LNCaP clone FGC (cell line): ENCODE measurements at regions not wholly inside any gene's neighbourhood (a gene's known extent, or its start where the extent isn't known, plus 50 kb on each side); places are given as distances from the start of the nearest gene placed in this dataset.

Source experiments
- DNase-seq: peaks from one replicate; pipeline ENCODE4 v3.0.0-alpha.2; 2011; ENCODE audit warnings: low read depth
- H3K4me3 ChIP-seq: 2 replicates; pipeline ENCODE4 v1.5.1; 2011; ENCODE audit warnings: mild to moderate bottlenecking, low read depth, low read length, control low read depth
- TF ChIP-seq, protein P1 (sequence below): IDR thresholded peaks from 2 replicates; pipeline ENCODE4 v1.5.1; 2012; ENCODE audit warnings: mild to moderate bottlenecking; ENCODE audit not compliant: control insufficient read depth, insufficient read depth; ENCODE audit errors: extremely low read depth

DNA sequence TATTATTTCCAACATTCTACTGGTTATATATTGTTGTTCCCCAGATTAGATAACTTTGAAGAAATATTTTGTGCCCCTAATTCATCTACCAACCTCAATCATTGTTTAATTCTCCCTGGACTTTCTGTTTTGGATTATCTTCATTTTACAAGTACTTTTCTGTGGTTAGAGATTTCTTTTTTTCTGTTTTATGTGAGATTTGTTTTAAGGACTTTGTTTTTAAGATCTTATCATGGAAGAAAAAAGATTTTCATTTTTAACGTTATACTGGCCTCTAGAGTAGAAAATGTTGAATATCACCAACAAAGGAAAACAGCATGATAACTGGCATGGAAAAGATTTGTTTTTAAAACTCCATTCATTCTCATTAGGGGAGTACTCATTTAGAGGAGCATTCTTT lies 210.9 kb upstream of the KCNMB2 start:
- peak; percentile 36 for DNase-seq
- H3K4me3 ChIP-seq: no peak overlapping the region
- TF ChIP-seq, protein P1, sequence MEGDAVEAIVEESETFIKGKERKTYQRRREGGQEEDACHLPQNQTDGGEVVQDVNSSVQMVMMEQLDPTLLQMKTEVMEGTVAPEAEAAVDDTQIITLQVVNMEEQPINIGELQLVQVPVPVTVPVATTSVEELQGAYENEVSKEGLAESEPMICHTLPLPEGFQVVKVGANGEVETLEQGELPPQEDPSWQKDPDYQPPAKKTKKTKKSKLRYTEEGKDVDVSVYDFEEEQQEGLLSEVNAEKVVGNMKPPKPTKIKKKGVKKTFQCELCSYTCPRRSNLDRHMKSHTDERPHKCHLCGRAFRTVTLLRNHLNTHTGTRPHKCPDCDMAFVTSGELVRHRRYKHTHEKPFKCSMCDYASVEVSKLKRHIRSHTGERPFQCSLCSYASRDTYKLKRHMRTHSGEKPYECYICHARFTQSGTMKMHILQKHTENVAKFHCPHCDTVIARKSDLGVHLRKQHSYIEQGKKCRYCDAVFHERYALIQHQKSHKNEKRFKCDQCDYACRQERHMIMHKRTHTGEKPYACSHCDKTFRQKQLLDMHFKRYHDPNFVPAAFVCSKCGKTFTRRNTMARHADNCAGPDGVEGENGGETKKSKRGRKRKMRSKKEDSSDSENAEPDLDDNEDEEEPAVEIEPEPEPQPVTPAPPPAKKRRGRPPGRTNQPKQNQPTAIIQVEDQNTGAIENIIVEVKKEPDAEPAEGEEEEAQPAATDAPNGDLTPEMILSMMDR: peak; percentile 48

DNA sequence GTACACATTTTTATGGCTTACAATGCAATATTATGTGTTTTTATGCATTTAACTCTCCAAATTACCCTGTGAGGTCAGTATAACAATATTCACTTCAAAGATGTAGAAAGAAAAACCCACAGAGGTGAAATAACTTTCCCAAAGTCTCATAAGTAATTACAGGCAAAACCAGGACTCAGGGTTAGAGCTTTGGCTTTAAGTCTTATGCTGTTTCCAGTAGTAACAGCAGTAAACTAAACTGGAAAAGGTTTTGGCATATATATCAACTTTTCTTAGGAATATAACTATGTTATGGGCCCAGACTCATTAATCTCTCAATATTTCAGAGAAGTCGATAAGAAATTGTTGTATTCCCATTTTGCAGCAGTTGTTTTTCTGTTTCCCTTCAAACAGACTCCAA lies 206.3 kb upstream of the KCNMB2 start:
- H3K4me3 ChIP-seq: no peak overlapping the region
- TF ChIP-seq, protein P1: no peak
- no peak for DNase-seq

DNA sequence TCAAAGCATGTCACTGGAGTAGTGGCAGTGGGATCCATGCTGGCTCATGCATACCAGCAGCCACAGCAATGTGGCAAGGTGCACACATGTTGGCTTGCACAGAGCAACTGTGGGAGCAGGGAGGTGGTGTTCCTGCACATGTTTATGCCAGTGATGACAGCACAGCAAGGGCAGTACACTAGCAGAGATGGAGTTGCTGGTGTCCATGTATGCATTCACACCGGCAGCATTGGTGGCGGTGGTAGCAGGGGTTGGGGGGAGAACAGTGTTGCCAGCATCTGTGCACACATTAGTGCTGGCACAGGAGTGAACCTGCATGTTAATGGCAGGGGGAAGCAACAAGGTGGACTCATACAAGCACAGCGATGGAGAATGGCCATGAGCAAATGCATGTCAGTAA lies 202.0 kb upstream of the KCNMB2 start:
- H3K4me3 ChIP-seq: no peak overlapping the region
- DNase-seq: no peak
- TF ChIP-seq, protein P1: no peak

DNA sequence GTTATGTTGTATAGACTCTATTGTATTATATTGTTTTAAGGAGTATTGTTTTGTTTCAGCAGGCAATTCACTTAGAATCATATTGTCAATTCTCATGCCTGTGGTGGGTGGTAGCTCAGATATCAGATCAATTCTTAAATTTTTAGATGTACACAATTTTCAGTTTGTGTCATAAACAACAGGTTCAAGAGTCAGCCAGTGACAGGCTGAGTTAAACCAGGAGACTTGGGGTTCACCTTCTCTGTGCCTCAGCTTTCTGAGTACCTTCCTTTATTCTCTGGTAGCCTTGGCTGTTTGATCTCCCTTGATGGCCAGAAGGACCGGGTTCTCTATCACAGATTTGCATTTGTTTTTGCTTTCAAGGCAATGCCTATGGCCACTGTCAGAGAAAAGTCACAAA lies 199.9 kb upstream of the KCNMB2 start:
- H3K4me3 ChIP-seq: no peak overlapping the region
- DNase-seq: no peak
- TF ChIP-seq, protein P1: no peak

DNA sequence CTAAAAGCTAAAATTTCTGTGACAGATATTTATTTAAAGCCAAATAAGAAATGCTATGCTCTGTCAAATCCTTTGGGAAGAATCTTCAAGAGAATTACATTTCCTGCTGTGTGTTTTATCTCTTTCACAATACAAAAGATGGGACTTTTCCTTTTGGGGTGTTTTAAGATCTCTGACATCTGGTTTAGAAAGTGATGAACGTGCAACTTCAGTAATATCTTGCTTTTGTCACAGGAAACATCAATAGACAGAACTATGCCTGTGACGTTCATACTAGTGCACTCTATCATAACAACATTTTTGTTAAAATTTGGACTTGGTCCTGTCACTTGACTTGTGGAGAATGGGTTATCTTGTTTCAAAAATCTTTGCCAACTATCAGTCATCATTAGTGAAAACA lies 195.7 kb upstream of the KCNMB2 start:
- TF ChIP-seq, protein P1: no peak
- DNase-seq: no peak

DNA sequence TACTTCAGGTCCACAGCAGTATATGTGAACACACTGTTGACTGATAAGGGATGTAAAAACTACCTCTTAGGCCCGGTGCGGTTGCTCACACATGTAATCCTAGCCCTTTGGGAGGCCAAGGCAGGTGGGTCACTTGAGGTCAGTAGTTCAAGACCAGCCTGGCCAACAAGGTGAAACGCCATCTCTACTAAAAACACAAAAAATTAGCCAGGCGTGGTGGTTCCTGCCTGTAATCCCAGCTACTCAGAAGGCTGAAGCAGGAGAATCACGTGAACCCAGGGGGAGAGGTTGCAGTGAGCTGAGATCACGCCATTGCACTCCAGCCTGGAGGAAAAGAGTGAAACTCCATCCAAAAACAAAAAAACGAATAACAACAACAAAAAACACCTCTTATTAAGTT lies 194.6 kb upstream of the KCNMB2 start:
- TF ChIP-seq, protein P1: no peak
- DNase-seq: no peak
- H3K4me3 ChIP-seq: no peak overlapping the region

More for the DNA sequence above, 195.7 kb upstream of the KCNMB2 start:
- no peak overlapping the region for H3K4me3 ChIP-seq

DNA sequence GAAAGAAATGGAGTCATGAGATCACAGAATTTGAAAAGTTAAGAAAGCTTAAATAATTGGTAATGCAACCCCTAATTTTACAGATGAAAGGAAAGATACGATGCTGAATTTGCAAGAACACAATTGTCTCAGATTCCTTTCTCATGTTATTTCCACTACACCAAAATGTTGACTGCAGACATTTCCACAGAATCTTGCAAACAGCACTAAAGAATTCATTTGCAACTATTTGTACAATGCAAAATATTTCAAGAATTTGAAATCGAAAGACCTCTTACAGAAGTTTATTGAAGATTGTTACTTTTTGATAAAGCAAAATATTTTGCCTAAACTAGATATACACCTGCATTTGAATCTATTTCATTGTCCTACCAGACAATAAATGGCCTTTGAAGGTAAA lies 194.1 kb upstream of the KCNMB2 start:
- TF ChIP-seq, protein P1: no peak
- DNase-seq: no peak
- H3K4me3 ChIP-seq: no peak overlapping the region
